Loucy (cell line): ENCODE measurements at regions not wholly inside any gene's neighbourhood (a gene's known extent, or its start where the extent isn't known, plus 50 kb on each side); places are given as distances from the start of the nearest gene placed in this dataset.

Source experiments
- H2AFZ ChIP-seq: fragments of 200-600 bp; sonication (generic); 2 replicates; pipeline ENCODE4 v1.6.0; 2016; ENCODE audit warnings: antibody characterized with exemption, mild to moderate bottlenecking, low read length, moderate library complexity
- H3F3A ChIP-seq: fragments of 200-600 bp; 2 replicates; pipeline ENCODE4 v1.6.0; 2016; ENCODE audit warnings: antibody characterized with exemption, low read depth, mild to moderate bottlenecking
- H3K27me3 ChIP-seq: fragments of 200-600 bp; sonication (generic); 2 replicates; pipeline ENCODE4 v1.6.1; 2014; ENCODE audit warnings: low read length, mild to moderate bottlenecking; ENCODE audit not compliant: insufficient read depth, poor library complexity, severe bottlenecking
- H3K36me3 ChIP-seq: fragments of 200-600 bp; sonication (generic); 2 replicates; pipeline ENCODE4 v1.6.1; 2016; ENCODE audit warnings: low read length; ENCODE audit not compliant: insufficient read depth
- H3K4me1 ChIP-seq: fragments of 200-600 bp; sonication (generic); 2 replicates; pipeline ENCODE4 v1.5.1; 2014; ENCODE audit warnings: low read length, mild to moderate bottlenecking; ENCODE audit not compliant: insufficient read depth, poor library complexity, severe bottlenecking
- H3K4me2 ChIP-seq: fragments of 200-600 bp; sonication (generic); 2 replicates; pipeline ENCODE4 v1.6.0; 2014; ENCODE audit warnings: antibody characterized with exemption, low read length, low read depth, mild to moderate bottlenecking; ENCODE audit not compliant: poor library complexity, severe bottlenecking
- H3K4me3 ChIP-seq: fragments of 200-600 bp; sonication (generic); 2 replicates; pipeline ENCODE4 v1.5.1; 2014; ENCODE audit warnings: low read length, mild to moderate bottlenecking, mixed read lengths; ENCODE audit not compliant: poor library complexity, severe bottlenecking
- H3K79me2 ChIP-seq: fragments of 200-600 bp; sonication (generic); 2 replicates; pipeline ENCODE4 v1.6.1; 2014; ENCODE audit warnings: low read length; ENCODE audit not compliant: insufficient read depth
- H3K9ac ChIP-seq: fragments of 200-600 bp; sonication (generic); 2 replicates; pipeline ENCODE4 v1.6.0; 2014; ENCODE audit warnings: mild to moderate bottlenecking, low read depth, low read length, moderate library complexity; ENCODE audit not compliant: poor library complexity, severe bottlenecking
- H3K9me2 ChIP-seq: fragments of 200-600 bp; sonication (generic); replicated peaks from 2 replicates; pipeline ENCODE4 v1.6.1; 2016; ENCODE audit warnings: low read depth, low read length, mixed read lengths
- H3K9me3 ChIP-seq: fragments of 200-600 bp; sonication (generic); 2 replicates; pipeline ENCODE4 v1.6.1; 2014; ENCODE audit warnings: mild to moderate bottlenecking, antibody characterized with exemption, low read length, low read depth; ENCODE audit not compliant: insufficient read depth
- H4K20me1 ChIP-seq: fragments of 200-600 bp; sonication (generic); 2 replicates; pipeline ENCODE4 v1.6.0; 2014; ENCODE audit warnings: antibody characterized with exemption, low read length, mild to moderate bottlenecking; ENCODE audit not compliant: insufficient read depth, poor library complexity, severe bottlenecking
- CTCF ChIP-seq: fragments of 200-600 bp; sonication (generic); conservative IDR thresholded peaks from 2 replicates; pipeline ENCODE4 v1.5.1; 2014; ENCODE audit warnings: mild to moderate bottlenecking, antibody characterized with exemption, low read length
- EZH2phosphoT487 ChIP-seq: fragments of 200-600 bp; IDR thresholded peaks from 2 replicates; pipeline ENCODE4 v1.6.1; 2018; ENCODE audit warnings: antibody characterized with exemption, mild to moderate bottlenecking, moderate library complexity, borderline replicate concordance

GRCh38 chr13:38618336-38618735 is 68.5 kb upstream of the FREM2 start:
- Histone ChIP-seq H3K79me2 (no peaks in the 10 kb centered on the region), H3K27me3 (no peaks in the 10 kb centered on the region), H2AFZ (no peak overlapping the region), H3K9me3 (no peaks in the 10 kb centered on the region), H3K4me2 (no peak overlapping the region), H3K4me1 (no peaks in the 10 kb centered on the region), H3K4me3 (no peak overlapping the region), H3K36me3 (no peaks in the 10 kb centered on the region), H3K9ac (no peak overlapping the region), H4K20me1 (no peaks in the 10 kb centered on the region), H3F3A (no peaks in the 10 kb centered on the region), H3K9me2 (no peaks in the 10 kb centered on the region)
- TF ChIP-seq EZH2phosphoT487 = no peak
- no peak for TF ChIP-seq CTCF

GRCh38 chr13:38618881-38619280 is 68.0 kb upstream of the FREM2 start:
- Histone ChIP-seq H4K20me1 (no peaks in the 10 kb centered on the region), H3K9me3 (no peaks in the 10 kb centered on the region), H3K36me3 (no peaks in the 10 kb centered on the region), H3K4me3 (no peak overlapping the region), H3K4me2 (no peak overlapping the region), H3K9me2 (no peaks in the 10 kb centered on the region), H3F3A (no peaks in the 10 kb centered on the region), H2AFZ (no peak overlapping the region), H3K4me1 (no peaks in the 10 kb centered on the region), H3K27me3 (no peaks in the 10 kb centered on the region), H3K9ac (no peak overlapping the region), H3K79me2 (no peaks in the 10 kb centered on the region)
- TF ChIP-seq EZH2phosphoT487 (no peak), CTCF (no peak)

GRCh38 chr13:38620876-38621275 is 66.0 kb upstream of the FREM2 start:
- Histone ChIP-seq H3K9me3 (no peaks in the 10 kb centered on the region), H3K9me2 (no peaks in the 10 kb centered on the region), H2AFZ (no peak overlapping the region), H3K79me2 (no peaks in the 10 kb centered on the region), H4K20me1 (no peaks in the 10 kb centered on the region), H3F3A (no peaks in the 10 kb centered on the region), H3K9ac (no peak overlapping the region), H3K4me1 (no peaks in the 10 kb centered on the region), H3K4me3 (no peak overlapping the region), H3K27me3 (no peaks in the 10 kb centered on the region), H3K4me2 (no peak overlapping the region), H3K36me3 (no peaks in the 10 kb centered on the region)
- TF ChIP-seq CTCF (no peak), EZH2phosphoT487 (no peak)
